ENCODE measurements at regions not wholly inside any gene's neighbourhood (a gene's known extent, or its start where the extent isn't known, plus 50 kb on each side); places are given as distances from the start of the nearest gene placed in this dataset.

DNA sequence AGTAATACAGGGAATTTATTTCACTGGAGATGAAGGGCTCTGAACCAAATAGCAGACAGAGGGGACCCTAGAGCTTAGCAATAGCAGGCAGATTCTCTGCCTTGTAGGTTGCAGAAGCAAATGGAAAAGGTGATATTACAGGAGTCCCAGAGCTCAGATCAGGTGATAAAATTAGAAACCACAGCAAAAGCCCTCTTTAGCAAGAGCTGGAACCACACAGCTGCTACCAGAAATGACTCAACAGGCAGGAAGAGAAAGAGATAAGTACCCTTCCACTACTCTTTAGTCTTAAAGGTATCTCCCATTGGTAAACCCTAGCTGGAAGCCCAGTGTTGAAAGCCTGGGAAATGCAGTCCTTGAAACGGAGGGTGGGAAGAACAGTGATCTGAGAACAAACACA is 535.6 kb upstream of the GHITM start:
- no peak for ATAC-seq (ENCODE audit: low FRiP score)
- TF ChIP-seq, protein P1, sequence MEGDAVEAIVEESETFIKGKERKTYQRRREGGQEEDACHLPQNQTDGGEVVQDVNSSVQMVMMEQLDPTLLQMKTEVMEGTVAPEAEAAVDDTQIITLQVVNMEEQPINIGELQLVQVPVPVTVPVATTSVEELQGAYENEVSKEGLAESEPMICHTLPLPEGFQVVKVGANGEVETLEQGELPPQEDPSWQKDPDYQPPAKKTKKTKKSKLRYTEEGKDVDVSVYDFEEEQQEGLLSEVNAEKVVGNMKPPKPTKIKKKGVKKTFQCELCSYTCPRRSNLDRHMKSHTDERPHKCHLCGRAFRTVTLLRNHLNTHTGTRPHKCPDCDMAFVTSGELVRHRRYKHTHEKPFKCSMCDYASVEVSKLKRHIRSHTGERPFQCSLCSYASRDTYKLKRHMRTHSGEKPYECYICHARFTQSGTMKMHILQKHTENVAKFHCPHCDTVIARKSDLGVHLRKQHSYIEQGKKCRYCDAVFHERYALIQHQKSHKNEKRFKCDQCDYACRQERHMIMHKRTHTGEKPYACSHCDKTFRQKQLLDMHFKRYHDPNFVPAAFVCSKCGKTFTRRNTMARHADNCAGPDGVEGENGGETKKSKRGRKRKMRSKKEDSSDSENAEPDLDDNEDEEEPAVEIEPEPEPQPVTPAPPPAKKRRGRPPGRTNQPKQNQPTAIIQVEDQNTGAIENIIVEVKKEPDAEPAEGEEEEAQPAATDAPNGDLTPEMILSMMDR (IDR thresholded peaks at IDR 0.05), result no peak

DNA sequence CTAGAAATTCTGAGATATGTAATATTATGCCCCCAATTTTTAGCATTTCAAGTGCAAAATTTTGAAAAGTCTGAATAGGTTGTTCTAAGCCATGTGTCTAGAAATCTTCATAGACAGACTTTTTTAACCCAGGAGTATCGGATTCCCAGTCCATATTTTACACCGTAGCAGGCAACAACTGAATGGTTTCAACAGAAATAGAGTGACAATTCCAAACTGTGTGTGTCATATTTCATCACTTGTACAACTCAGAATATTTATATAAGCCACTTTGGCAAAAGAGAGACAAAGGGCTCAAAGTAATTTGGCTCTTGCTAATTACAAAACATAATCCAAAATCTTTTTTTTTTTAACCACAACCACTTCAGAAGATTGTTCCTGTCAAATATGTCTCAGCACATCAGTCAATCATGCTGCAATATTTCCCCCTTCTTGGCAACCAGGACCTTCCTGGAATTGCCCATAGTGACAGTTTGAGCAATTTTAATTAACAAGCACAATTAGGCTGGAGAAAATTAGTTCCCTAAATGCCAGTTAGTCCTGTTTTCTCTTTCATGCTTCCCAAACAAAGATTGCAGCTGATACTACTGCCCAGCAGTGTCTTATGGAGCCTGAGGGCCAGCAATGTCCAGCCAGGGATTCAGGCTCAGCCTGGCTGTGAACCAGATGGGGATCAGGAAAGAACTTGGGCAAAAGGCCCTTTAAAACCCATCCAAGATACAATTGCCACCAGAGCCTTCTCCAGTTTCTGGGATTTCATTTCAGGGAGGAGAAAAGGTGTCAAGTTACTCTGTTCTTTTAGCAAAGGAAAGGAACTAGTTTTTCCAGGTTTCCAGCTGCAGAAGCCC is 533.3 kb upstream of the GHITM start:
- DNase-seq (ENCODE audit: low spot score) (no peak), ATAC-seq (ENCODE audit: low FRiP score) (no peak)
- TF ChIP-seq, protein P1 (IDR thresholded peaks at IDR 0.05), result no peak

More for the DNA sequence above, 535.6 kb upstream of the GHITM start:
- no peak for DNase-seq (ENCODE audit: low spot score)

DNA sequence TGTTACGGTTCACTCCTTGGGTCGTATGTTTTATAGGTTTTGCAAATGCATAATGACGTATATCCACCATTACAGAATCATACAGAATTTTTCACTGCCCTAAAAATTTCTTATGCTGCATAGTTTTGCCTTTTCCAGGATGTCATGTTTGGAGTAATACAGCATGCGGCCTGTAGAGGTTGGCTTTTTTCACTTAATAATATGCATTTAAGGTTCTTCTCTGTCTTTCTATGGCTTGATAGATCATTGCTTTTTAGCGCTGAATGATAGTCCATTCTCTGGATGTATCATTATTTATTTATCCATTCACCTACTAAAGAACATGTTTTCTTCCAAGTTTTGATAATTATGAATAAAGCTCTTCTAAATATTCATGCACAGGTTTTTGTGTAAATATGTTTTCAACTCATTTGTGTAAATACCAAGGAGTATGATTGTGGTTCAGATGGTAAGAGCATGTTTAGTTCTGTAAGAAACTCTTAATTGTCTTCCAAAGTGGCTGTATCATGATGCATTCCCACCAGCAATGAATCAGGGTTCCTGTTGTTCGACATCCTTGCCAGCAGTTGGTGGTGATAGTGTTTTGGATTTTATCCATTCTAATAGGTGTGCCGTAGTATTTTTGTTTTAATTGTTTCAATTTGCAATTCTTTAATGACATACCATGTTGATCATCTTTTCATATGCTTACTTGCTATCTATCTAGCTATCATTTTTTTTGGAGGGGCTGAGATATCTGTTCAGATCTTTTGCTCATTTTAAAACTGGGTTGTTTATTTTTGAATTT is 531.2 kb upstream of the GHITM start:
- TF ChIP-seq, protein P1 (IDR thresholded peaks at IDR 0.05), result no peak
- no peak for DNase-seq (ENCODE audit: low spot score)
- ATAC-seq (ENCODE audit: low FRiP score), result no peak

DNA sequence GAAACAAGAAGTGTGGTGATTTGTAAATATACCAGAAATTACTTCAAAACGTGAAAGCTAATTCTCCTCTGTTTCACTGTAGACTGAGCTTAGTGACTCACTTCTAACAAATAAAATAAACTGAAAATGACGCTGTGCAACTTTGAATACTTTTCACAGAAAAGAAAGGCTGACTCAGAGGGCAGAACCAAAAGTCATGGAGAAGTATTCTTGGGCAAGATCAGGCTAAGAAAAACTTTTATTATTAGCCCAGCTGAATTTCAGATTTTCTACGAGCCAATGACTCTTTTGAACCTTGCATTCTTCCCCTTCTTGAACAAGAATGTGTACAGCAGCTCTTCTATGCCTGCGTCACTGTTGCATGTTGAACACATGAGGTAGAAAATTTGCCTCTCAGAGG is 527.3 kb upstream of the GHITM start:
- no peak for ATAC-seq (ENCODE audit: low FRiP score)
- TF ChIP-seq, protein P1 (IDR thresholded peaks at IDR 0.05), result no peak
- DNase-seq (ENCODE audit: low spot score), result no peak

DNA sequence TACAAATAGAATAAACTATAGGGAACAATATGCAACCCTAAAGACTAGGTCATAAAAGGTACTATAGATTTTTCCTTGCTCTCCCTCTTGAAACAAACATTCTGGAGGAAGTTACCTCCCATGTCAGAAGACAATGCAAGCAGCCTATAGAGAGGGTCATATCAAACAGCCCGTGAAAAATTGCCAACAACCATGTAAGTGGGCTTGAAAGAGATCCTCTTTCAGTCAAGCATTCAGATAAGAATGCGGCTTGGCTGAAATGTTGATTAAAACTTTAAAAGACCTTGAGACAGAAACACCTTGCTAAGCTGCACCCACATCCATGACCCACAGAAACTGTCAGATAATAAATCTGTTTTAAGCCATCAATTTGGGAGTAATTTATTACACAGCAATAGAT is 526.6 kb upstream of the GHITM start:
- no peak for DNase-seq (ENCODE audit: low spot score)
- ATAC-seq (ENCODE audit: low FRiP score), result no peak
- TF ChIP-seq, protein P1 (IDR thresholded peaks at IDR 0.05), result no peak

DNA sequence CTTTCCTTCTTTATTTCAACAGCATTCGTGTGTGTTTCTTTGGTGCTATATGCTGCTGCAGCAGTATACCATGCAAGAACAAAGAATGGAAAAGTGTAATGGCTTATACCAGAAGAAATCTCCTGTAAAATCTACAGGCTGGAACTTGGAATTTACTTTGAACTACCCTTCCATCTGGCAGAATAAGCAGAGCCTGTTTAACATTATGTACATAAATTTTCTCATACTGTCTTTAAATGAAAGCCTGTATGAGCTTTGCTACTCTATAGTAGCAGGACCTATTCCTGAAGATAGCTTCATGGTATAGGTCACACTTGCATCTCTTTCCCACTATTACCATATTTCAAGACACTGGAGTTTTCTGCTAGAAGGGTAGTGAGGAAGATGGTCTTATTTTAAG is 522.1 kb upstream of the GHITM start:
- TF ChIP-seq, protein P1 (IDR thresholded peaks at IDR 0.05), result no peak
- ATAC-seq (ENCODE audit: low FRiP score) (no peak), DNase-seq (ENCODE audit: low spot score) (no peak)
